ENCODE measurements at regions not wholly inside any gene's neighbourhood (a gene's known extent, or its start where the extent isn't known, plus 50 kb on each side); places are given as distances from the start of the nearest gene placed in this dataset.

- H3K79me2 ChIP-seq, result peaks cover 6% of the 10 kb centered on the region
- no peak overlapping the region for H3K4me3 ChIP-seq (ENCODE audit: low read depth, low read length)
- H3K27me3 ChIP-seq (ENCODE audit: control insufficient read depth, insufficient read depth, low read length), result no peaks in the 10 kb centered on the region
- TF ChIP-seq CTCF (IDR thresholded peaks at IDR 0.05), result no peak
- H3K4me2 ChIP-seq (ENCODE audit: low read length), result no peak overlapping the region
- no peaks in the 10 kb centered on the region for H3K9me3 ChIP-seq (ENCODE audit: control insufficient read depth, low read length)
- no peak overlapping the region for H2AFZ ChIP-seq
- H3K4me1 ChIP-seq, result peaks cover 6% of the 10 kb centered on the region
- H3K9ac ChIP-seq, result no peak overlapping the region
- H3K27ac ChIP-seq, result no peak overlapping the region
- H3K36me3 ChIP-seq (ENCODE audit: control insufficient read depth, insufficient read depth, low read length), result no peaks in the 10 kb centered on the region
Measured at GRCh38 chr13:99027661-99028425, 50.0 kb upstream of the DOCK9 start.

GRCh38 chr13:99028890-99029289 lies 51.0 kb upstream of the DOCK9 start:
- no peaks in the 10 kb centered on the region for H3K9me3 ChIP-seq (ENCODE audit: control insufficient read depth, low read length)
- no peaks in the 10 kb centered on the region for H3K36me3 ChIP-seq (ENCODE audit: control insufficient read depth, insufficient read depth, low read length)
- H3K27ac ChIP-seq, result no peak overlapping the region
- no peak overlapping the region for H3K4me3 ChIP-seq (ENCODE audit: low read depth, low read length)
- H3K4me2 ChIP-seq (ENCODE audit: low read length), result no peak overlapping the region
- H2AFZ ChIP-seq, result no peak overlapping the region
- no peak overlapping the region for H3K9ac ChIP-seq
- H3K4me1 ChIP-seq, result peaks cover 3% of the 10 kb centered on the region
- H3K27me3 ChIP-seq (ENCODE audit: control insufficient read depth, insufficient read depth, low read length), result no peaks in the 10 kb centered on the region
- TF ChIP-seq CTCF (IDR thresholded peaks at IDR 0.05), result no peak
- peaks cover 6% of the 10 kb centered on the region for H3K79me2 ChIP-seq

GRCh38 chr13:99029576-99029975 lies 51.7 kb upstream of the DOCK9 start:
- Histone ChIP-seq H3K79me2 (peaks cover 6% of the 10 kb centered on the region), H3K27ac (no peak overlapping the region), H3K4me1 (peaks cover 3% of the 10 kb centered on the region), H3K9me3 (ENCODE audit: control insufficient read depth, low read length) (no peaks in the 10 kb centered on the region), H3K4me2 (ENCODE audit: low read length) (no peak overlapping the region), H3K27me3 (ENCODE audit: control insufficient read depth, insufficient read depth, low read length) (no peaks in the 10 kb centered on the region), H2AFZ (no peak overlapping the region), H3K4me3 (ENCODE audit: low read depth, low read length) (no peak overlapping the region), H3K9ac (no peak overlapping the region), H3K36me3 (ENCODE audit: control insufficient read depth, insufficient read depth, low read length) (no peaks in the 10 kb centered on the region)
- TF ChIP-seq CTCF (IDR thresholded peaks at IDR 0.05), result no peak

- Histone ChIP-seq H3K4me3 (ENCODE audit: low read depth, low read length) (no peak overlapping the region), H3K4me1 (peaks cover 3% of the 10 kb centered on the region), H3K4me2 (ENCODE audit: low read length) (no peak overlapping the region), H3K27ac (no peak overlapping the region), H3K9me3 (ENCODE audit: control insufficient read depth, low read length) (no peaks in the 10 kb centered on the region), H3K9ac (no peak overlapping the region), H3K36me3 (ENCODE audit: control insufficient read depth, insufficient read depth, low read length) (no peaks in the 10 kb centered on the region), H3K27me3 (ENCODE audit: control insufficient read depth, insufficient read depth, low read length) (no peaks in the 10 kb centered on the region), H2AFZ (no peak overlapping the region), H3K79me2 (peaks cover 5% of the 10 kb centered on the region)
- no peak for TF ChIP-seq CTCF (IDR thresholded peaks at IDR 0.05)
Measured at GRCh38 chr13:99030326-99030725, 52.5 kb upstream of the DOCK9 start.

- Histone ChIP-seq H3K79me2 (peaks cover 2% of the 10 kb centered on the region), H3K9me3 (ENCODE audit: control insufficient read depth, low read length) (no peaks in the 10 kb centered on the region), H3K9ac (no peak overlapping the region), H3K4me3 (ENCODE audit: low read depth, low read length) (no peak overlapping the region), H3K27ac (no peak overlapping the region), H3K36me3 (ENCODE audit: control insufficient read depth, insufficient read depth, low read length) (no peaks in the 10 kb centered on the region), H3K4me1 (peaks cover 3% of the 10 kb centered on the region), H3K4me2 (ENCODE audit: low read length) (no peak overlapping the region), H3K27me3 (ENCODE audit: control insufficient read depth, insufficient read depth, low read length) (no peaks in the 10 kb centered on the region), H2AFZ (no peak overlapping the region)
- TF ChIP-seq CTCF (IDR thresholded peaks at IDR 0.05), result no peak
Measured at GRCh38 chr13:99031832-99032231, 54.0 kb upstream of the DOCK9 start.

Measured in parathyroid adenoma (tissue), 2 donors.